ENCODE measurements at regions not wholly inside any gene's neighbourhood (a gene's known extent, or its start where the extent isn't known, plus 50 kb on each side); places are given as distances from the start of the nearest gene placed in this dataset.

GRCh38 chr6:95249175-95249574 is 328.2 kb upstream of the MANEA start:
- Histone ChIP-seq H3K4me3 (no peak overlapping the region), H3K27ac (no peak overlapping the region), H3K4me1 (no peaks in the 10 kb centered on the region), H3K36me3 (ENCODE audit: low read depth, missing control alignments) (no peaks in the 10 kb centered on the region), H3K9me3 (no peaks in the 10 kb centered on the region), H3K27me3 (no peaks in the 10 kb centered on the region)
- intact Hi-C loops (cut with DNase I; ENCODE audit: low total_unique reads), result no loop called here
- no peak for DNase-seq
- TF ChIP-seq POLR2A (IDR thresholded peaks at IDR 0.05) (no peak), CTCF (IDR thresholded peaks at IDR 0.05) (no peak)

GRCh38 chr6:95249661-95250060 is 327.7 kb upstream of the MANEA start:
- WGBS, 2 donors, result 58 to 79% methylated on average over 2 of the region's 2 CpGs
- no peak for DNase-seq
- no peaks in the 10 kb centered on the region for H3K9me3 ChIP-seq
- intact Hi-C loops (cut with DNase I; ENCODE audit: low total_unique reads), result no loop called here
- no peaks in the 10 kb centered on the region for H3K4me1 ChIP-seq
- no peak overlapping the region for H3K27ac ChIP-seq
- no peaks in the 10 kb centered on the region for H3K27me3 ChIP-seq
- no peaks in the 10 kb centered on the region for H3K36me3 ChIP-seq (ENCODE audit: low read depth, missing control alignments)
- TF ChIP-seq POLR2A (IDR thresholded peaks at IDR 0.05) (no peak), CTCF (IDR thresholded peaks at IDR 0.05) (no peak)
- H3K4me3 ChIP-seq, result no peak overlapping the region

- Histone ChIP-seq H3K4me1 (no peaks in the 10 kb centered on the region), H3K27ac (no peak overlapping the region), H3K9me3 (no peaks in the 10 kb centered on the region), H3K36me3 (ENCODE audit: low read depth, missing control alignments) (no peaks in the 10 kb centered on the region), H3K27me3 (no peaks in the 10 kb centered on the region), H3K4me3 (no peak overlapping the region)
- intact Hi-C loops (cut with DNase I; ENCODE audit: low total_unique reads), result no loop called here
- no peak for DNase-seq
- TF ChIP-seq POLR2A (IDR thresholded peaks at IDR 0.05), result no peak
- no peak for TF ChIP-seq CTCF (IDR thresholded peaks at IDR 0.05)
- 0% methylated on average over 1 of the region's 1 CpG for WGBS, 2 donors
Observed at GRCh38 chr6:95263840-95264239, 313.5 kb upstream of the MANEA start.

GRCh38 chr6:95266537-95267258 is 310.6 kb upstream of the MANEA start:
- Histone ChIP-seq H3K27me3 (no peaks in the 10 kb centered on the region), H3K9me3 (no peaks in the 10 kb centered on the region), H3K4me3 (no peak overlapping the region), H3K4me1 (no peaks in the 10 kb centered on the region), H3K36me3 (ENCODE audit: low read depth, missing control alignments) (no peaks in the 10 kb centered on the region), H3K27ac (no peak overlapping the region)
- WGBS, 2 donors, result 79 to 84% methylated on average over 4 of the region's 4 CpGs
- intact Hi-C loops (cut with DNase I; ENCODE audit: low total_unique reads), result no loop called here
- no peak for DNase-seq
- no peak for TF ChIP-seq POLR2A (IDR thresholded peaks at IDR 0.05)
- no peak for TF ChIP-seq CTCF (IDR thresholded peaks at IDR 0.05)

- intact Hi-C loops (cut with DNase I; ENCODE audit: low total_unique reads), result no loop called here
- Histone ChIP-seq H3K9me3 (no peaks in the 10 kb centered on the region), H3K4me3 (no peak overlapping the region), H3K27ac (no peak overlapping the region), H3K4me1 (no peaks in the 10 kb centered on the region), H3K36me3 (ENCODE audit: low read depth, missing control alignments) (no peaks in the 10 kb centered on the region), H3K27me3 (no peaks in the 10 kb centered on the region)
- WGBS, 2 donors, result 54 to 71% methylated on average over 2 of the region's 2 CpGs
- TF ChIP-seq CTCF (IDR thresholded peaks at IDR 0.05), result no peak
- TF ChIP-seq POLR2A (IDR thresholded peaks at IDR 0.05), result no peak
- DNase-seq, result no peak
Observed at GRCh38 chr6:95274686-95275235, 302.6 kb upstream of the MANEA start.

All from testis (tissue), 2 donors.